GM21717 (cell line): ENCODE measurements at regions not wholly inside any gene's neighbourhood (a gene's known extent, or its start where the extent isn't known, plus 50 kb on each side); places are given as distances from the start of the nearest gene placed in this dataset.
"Not testable (repeated sequence)": the region's sequence is repeated elsewhere in the genome, so short reads cannot be mapped to it uniquely, and the experiment has no call there.

Source experiments
- ATAC-seq: cut with Tn5 transposase; IDR thresholded peaks from one replicate; pipeline ENCODE4 v1.9.1; 2021; ENCODE audit warnings: mild to moderate bottlenecking, moderate library complexity; ENCODE audit not compliant: unreplicated experiment

- no peak for ATAC-seq
Observed at GRCh38 chr14:28294834-28295440, 471.6 kb upstream of the FOXG1 start.

DNA sequence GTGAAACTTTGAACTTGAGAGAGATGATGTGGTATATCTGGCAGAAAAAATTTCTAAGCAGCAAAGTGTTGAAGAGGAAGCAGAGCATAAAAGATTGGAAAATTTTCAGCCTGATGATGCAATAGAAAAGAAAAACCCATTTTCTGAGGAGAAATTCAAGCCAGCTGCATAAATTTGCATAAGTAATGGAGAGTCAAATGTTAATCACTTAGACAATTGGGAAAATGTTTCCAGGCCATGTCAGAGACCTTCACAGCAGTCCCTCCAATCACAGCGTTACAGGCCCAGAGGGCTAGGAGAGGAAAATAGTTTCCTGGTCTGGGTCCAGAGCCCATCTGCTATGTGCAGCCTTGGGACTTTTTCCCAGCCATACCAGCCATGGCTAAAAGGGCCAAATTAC, 469.0 kb upstream of the FOXG1 start:
- ATAC-seq: no peak

DNA sequence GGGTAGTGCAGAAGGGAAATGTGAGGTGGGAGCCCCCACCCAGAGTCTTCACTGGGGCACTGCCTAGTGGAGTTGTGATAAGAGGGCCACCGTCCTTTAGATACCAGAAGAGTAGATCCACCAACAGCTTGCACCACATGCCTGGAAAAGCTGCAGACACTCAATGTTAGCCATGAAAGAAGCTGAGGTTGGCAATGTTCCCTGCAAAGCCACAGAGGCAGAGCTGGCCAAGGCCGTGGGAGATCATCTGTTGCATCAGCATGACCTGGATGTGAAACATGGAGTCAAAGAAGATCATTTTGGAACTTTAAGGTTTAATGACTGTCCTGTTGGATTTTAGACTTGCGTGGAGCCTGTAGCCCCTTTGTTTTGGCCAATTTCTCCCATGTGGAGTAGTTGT, 468.4 kb upstream of the FOXG1 start:
- no peak for ATAC-seq

- no peak for ATAC-seq
Observed at GRCh38 chr14:28299227-28299626, 467.4 kb upstream of the FOXG1 start.

DNA sequence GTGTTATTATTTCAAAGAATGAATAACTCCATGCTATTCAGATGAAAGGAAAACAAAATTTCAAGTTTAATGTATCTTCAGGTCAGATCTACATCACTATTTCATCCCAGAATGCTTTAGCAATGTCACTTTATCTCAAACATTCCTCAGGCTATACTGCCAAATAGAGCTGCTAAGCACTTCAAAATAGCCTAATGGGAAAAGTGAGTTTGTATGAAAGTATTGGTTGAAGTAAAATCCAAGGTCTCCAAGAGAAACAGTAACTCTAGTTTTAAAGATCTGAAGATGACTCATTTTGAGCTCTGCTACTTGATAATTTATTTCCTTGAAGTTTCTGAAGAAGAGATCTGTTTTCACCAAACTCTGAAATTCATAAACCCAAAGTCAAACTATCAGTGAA, 466.2 kb upstream of the FOXG1 start:
- no peak for ATAC-seq

- ATAC-seq: no peak
Observed at GRCh38 chr14:28301179-28301578, 465.4 kb upstream of the FOXG1 start.

GRCh38 chr14:28303248-28303647, 463.3 kb upstream of the FOXG1 start:
- no peak for ATAC-seq

DNA sequence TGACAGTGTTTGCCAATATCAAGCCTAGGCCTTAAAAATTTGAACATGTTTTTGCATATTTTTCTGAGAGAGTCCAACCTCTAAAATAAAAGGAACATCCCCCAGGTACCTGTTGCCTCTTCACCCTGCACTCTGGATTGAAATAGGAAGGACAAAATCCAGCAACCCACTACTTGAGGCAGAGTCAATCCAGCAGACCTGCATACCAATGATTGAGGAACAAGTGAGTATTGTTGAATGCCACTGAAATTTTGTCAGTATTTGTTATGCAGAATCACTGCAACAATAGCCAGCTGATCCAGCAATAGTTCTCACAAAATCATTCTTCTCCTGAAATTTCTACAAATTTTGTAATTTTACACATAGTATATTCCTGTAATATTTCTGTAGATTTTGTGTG, 460.6 kb upstream of the FOXG1 start:
- ATAC-seq: no peak

DNA sequence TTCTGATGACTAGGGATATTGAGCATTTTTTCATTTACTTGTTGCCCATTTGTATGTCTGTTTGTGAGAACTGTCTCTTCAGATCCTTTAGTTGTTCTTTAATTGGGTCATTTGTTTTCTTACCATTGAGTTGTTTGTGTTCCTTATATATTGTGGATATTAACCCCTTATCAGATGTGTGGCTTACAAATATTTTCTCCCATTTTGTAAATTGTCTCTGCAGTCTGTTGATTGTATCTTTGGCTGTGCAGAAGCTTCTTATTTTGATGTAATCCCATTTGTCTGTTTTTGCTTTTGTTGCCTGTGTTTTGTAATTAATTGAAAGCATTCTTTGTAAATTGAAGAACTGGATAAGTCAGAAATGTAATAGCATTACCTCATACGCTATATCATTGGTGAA, 459.1 kb upstream of the FOXG1 start:
- no peak for ATAC-seq

DNA sequence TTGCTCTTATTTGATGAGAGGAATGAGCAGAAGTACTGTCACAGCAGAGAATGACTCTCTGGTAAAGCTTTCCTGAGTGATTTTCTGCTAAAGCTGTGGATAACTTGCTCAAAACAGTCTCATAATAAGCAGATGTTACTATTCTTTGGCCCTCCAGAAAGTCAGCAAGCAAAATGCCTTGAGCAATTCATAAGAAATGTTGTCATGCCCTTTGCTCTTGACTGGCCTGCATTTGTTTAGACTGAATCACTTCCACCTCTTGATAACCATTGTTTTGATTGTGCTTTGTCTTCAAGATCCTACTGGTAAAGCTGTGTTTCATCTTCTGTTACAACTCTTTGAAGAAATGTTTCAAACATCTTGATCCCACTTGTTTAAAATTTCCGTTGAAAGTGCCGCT, 457.9 kb upstream of the FOXG1 start:
- ATAC-seq: no peak

DNA sequence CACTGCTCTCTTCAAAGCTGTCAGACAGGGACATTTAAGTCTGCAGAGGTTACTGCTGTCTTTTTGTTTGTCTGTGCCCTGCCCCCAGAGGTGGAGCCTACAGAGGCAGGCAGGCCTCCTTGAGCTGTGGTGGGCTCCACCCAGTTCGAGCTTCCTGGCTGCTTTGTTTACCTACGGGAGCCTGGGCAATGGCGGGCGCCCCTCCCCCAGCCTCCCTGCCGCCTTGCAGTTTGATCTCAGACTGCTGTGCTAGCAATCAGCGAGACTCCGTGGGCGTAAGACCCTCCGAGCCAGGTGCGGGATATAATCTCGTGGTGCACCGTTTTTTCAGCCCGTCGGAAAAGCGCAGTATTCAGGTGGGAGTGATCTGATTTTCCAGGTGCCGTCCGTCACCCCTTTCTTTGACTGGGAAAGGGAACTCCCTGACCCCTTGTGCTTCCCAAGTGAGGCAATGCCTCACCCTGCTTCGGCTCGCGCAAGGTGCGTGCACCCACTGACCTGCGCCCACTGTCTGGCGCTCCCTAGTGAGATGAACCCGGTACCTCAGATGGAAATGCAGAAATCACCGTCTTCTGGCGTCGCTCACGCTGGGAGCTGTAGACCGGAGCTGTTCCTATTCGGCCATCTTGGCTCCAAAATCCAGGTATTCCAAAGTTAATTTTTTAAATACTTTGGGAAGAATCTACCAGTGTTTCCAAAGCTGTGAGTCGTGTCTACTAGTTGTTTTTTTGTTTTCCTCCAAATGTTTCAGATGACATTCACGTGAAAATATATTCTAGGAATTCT, 448.5 kb upstream of the FOXG1 start:
- ATAC-seq: not testable (repeated sequence)

GRCh38 chr14:28321475-28322244, 444.9 kb upstream of the FOXG1 start:
- ATAC-seq: no peak

DNA sequence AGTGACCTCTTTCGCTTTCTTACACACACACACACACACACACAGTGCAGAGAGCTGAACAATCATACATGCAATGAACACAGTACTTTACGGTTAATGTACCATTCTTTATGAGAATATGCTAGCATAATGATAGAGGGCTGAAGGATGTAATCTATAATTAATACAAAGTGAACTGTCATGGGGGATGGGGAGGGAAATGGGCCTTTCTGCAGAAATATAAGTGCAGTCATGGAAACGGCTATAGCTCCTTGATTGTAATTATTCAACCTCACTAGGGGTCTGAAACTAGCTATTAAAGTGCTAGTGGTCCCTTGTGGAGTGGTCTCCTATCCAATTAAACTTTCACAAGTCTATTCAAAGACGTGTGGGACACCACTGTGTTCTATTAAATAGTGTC, 443.2 kb upstream of the FOXG1 start:
- ATAC-seq: no peak

DNA sequence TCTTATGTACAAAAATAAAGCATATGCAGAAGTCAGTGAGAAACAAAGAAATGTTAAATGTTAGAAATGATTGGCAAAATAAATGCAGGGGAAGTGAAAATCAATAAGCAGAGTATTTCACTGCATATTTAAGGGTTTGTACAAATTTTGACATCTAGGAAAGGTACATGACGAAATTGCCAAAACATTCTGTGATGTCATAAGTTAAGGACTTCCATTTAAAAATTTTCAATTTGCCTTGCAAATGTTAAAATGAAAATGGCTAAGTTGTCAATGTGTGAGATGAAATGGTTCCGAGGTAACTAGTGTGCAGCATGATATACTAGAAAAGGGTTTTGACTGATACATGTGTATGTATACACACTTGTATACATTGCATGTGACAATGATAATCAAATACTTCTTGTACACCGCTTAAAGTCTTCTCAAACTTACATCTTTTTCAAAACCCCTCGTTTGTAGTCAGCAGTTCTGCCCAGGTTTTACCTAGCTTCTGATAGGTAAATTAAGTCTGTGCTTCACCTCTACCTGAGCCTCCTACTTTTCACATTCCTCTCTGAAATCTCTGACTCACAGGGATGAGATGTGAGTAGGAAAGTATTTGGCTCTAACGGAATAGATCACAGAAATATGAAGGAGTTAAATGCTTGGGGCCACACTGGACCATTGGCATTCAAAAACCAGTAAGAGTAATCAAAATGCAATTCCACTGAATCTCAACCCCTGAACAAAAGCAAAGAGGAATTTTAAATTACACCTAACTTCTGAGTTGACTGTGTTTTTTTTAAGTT, 442.4 kb upstream of the FOXG1 start:
- no peak for ATAC-seq

- no peak for ATAC-seq
Observed at GRCh38 chr14:28340816-28341215, 425.8 kb upstream of the FOXG1 start.

DNA sequence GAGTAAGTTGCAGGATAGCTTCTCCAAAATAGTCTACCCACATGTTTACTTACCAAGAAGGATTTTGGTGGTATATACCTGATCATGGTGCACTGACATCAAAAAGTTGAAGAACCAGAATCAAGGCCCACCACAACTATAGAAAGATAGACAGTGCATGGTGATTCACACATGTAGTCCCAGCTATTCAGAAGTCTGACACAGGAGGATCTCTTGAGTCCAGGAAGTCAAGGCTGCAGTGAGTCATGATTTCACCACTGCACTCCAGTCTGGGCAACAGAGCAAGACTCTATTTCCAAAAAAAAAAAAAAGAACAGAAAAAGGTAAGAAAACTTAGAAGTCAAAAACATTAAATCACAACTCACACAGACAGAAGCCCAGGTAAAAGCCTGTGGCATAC, 422.2 kb upstream of the FOXG1 start:
- ATAC-seq: no peak

DNA sequence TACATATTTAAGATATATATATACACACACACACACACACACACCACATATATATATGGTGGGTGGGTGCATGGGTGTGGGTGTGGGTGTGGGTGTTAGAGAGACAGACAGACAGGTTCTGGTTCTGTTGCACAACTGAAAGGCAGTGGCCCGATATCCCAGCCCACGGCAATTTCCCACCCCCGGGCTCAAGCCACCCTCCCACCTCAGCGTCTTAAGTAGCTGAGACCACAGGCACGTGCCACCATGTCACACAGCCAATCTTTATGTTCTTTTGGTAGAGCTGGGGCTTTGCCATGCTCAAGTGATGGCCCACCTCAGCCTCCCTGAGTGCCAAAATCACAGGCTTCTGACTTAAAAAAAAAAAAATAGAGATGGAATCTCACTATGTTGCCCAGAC, 417.8 kb upstream of the FOXG1 start:
- no peak for ATAC-seq

DNA sequence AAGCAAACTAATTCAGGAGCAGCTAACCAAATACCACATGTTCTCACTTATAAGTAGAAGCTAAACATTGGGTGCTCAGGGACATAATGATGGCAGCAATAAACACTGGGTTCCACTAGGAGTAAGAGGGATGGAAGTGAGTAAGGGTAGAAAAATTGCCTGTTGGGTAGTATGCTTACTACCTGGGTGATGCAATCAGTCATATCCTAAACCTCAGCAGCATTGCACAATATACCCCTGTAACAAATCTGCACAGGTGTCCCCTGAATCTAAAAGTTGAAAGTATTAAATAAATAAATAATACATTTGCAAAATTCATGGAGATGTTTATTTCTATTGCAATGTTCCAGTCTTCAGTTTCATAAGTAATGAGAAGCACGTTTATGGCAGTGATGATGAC, 409.8 kb upstream of the FOXG1 start:
- no peak for ATAC-seq

- no peak for ATAC-seq
Observed at GRCh38 chr14:28361486-28361885, 405.1 kb upstream of the FOXG1 start.

DNA sequence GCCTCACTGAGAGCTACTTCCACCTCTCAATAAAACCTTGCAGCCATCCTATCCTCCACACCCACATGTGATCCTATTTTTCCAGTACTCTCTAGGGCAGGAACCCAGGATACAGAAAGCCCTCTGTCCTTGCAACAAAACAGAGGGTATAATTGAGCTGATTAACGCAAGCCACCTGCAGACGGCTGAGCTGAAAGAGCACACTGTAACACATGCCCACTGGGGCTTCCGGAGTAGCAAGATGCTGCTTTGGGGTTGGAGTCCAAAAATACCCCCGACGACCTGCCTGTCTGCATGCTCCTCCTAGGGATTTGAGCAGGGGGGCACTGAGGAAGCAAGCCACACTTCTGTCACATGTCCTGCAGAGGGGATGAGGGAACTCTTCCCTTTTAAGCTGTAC, 401.1 kb upstream of the FOXG1 start:
- ATAC-seq: no peak

DNA sequence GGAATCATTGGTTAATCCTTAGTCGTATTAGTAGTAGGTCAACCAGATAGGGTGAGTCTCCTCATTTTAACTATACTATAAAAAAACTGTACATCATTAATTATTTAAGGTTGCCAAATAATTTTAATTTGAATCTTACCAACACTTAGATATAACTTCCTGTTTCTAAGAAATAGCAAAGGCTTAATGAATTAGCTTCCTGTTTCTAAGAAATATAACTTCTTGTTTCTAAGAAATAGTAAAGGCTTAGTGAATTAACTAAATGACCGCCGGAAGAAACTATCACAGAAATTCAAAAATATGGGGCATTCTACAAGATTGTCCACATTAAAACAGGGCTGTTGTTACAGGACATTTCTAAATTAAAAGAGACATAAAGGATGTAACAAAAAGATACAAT, 392.9 kb upstream of the FOXG1 start:
- ATAC-seq: no peak
